HepG2 (cell line): ENCODE measurements at regions not wholly inside any gene's neighbourhood (a gene's known extent, or its start where the extent isn't known, plus 50 kb on each side); places are given as distances from the start of the nearest gene placed in this dataset.

Experiments
- ATAC-seq: fragments of 200-7000 bp; cut with Tn5 transposase; 3 replicates; pipeline ENCODE4 v1.9.1; 2020; ENCODE audit warnings: mild to moderate bottlenecking, moderate library complexity
- BruUV-seq: library from RNA; stranded (reverse); fragments of 400-500 nt; replicated peaks from 2 replicates; lab custom pipeline; 2021; lab: Mats Ljungman, UMichigan
- CTCF ChIA-PET: fragments of 300-600 bp; formaldehyde crosslinking; extraction: SDS; loops from one replicate; lab custom pipeline; 2021; ENCODE audit warnings: low total read pairs, inconsistent platforms, low intra/inter-chr PET ratio; lab: Yijun Ruan, JAX
- POLR2A ChIA-PET: fragments of 350-600 bp; sonication (Branson Sonifier 250); formaldehyde crosslinking; loops from one replicate; lab custom pipeline; 2020; ENCODE audit warnings: antibody characterized with exemption, inconsistent platforms; lab: Yijun Ruan, JAX
- DNase-seq: peaks from one replicate; pipeline ENCODE4 v3.0.0-alpha.2; 2015; ENCODE audit warnings: low spot score
- FAIRE-seq: peaks from 3 replicates; lab custom pipeline; 2011; peaks lifted over from hg19 to GRCh38; lab: Jason Lieb, UNC
- H2AFZ ChIP-seq: one replicate; pipeline ENCODE4 v1.6.1; 2011; ENCODE audit warnings: low read length, inconsistent platforms
- H3K27ac ChIP-seq: fragments of 300-600 bp; 3 replicates; pipeline ENCODE4 v1.8.0; 2011; ENCODE audit warnings: mixed run types, mild to moderate bottlenecking, mixed read lengths, low read length, inconsistent platforms; ENCODE audit not compliant: insufficient read depth; ENCODE audit errors: extremely low read length
- H3K27me3 ChIP-seq, 2 experiments: fragments of 200-600 bp in 1 of 2; 2 replicates in 1 of 2; 3 replicates in 1 of 2; pipeline versions ENCODE4 v1.6.0 to v1.8.0; 2011; ENCODE audit warnings: low read length in 2 of 2, mild to moderate bottlenecking in 2 of 2, moderate library complexity in 2 of 2, inconsistent platforms in 1 of 2; ENCODE audit not compliant: insufficient read depth in 2 of 2, control insufficient read depth in 1 of 2
- H3K36me3 ChIP-seq, 2 experiments: fragments of 200-600 bp in 1 of 2; replicated peaks in 1 of 2; 2 replicates in 1 of 2; 3 replicates in 1 of 2; pipeline versions ENCODE4 v1.5.1 to v1.8.0; 2011; ENCODE audit warnings: low read length in 2 of 2, inconsistent platforms in 1 of 2; ENCODE audit not compliant: insufficient read depth in 2 of 2, control insufficient read depth in 1 of 2
- H3K4me1 ChIP-seq: 2 replicates; pipeline ENCODE4 v1.5.1; 2012; ENCODE audit warnings: low read length, inconsistent platforms; ENCODE audit not compliant: insufficient read depth
- H3K4me2 ChIP-seq: 2 replicates; pipeline ENCODE4 v1.6.0; 2011; ENCODE audit warnings: low read depth, low read length, inconsistent platforms
- H3K4me3 ChIP-seq, 3 experiments: fragments of 200-600 bp in 1 of 3; sonication (generic), shearing (Covaris generic) in 1 of 3; replicated peaks in 1 of 3; 2 replicates each; pipeline ENCODE4 v1.5.1; 2011 to 2016; ENCODE audit warnings: low read length in 3 of 3, inconsistent platforms in 2 of 3, low read depth in 2 of 3, mild to moderate bottlenecking in 2 of 3, control low read depth in 1 of 3, mixed read lengths in 1 of 3; ENCODE audit not compliant: insufficient read depth in 1 of 3
- H3K79me2 ChIP-seq: one replicate; pipeline ENCODE4 v1.6.1; 2011; ENCODE audit warnings: low read length, inconsistent platforms; ENCODE audit not compliant: insufficient read depth
- H3K9ac ChIP-seq: 2 replicates; pipeline ENCODE4 v1.6.0; 2011; ENCODE audit warnings: mild to moderate bottlenecking, low read depth, low read length, inconsistent platforms; ENCODE audit not compliant: insufficient read depth
- H3K9me3 ChIP-seq: 2 replicates; pipeline ENCODE4 v1.5.1; 2012; ENCODE audit warnings: mild to moderate bottlenecking, low read length
- H4K20me1 ChIP-seq: 2 replicates; pipeline ENCODE4 v1.6.0; 2011; ENCODE audit warnings: inconsistent platforms, mild to moderate bottlenecking, low read length, moderate library complexity; ENCODE audit not compliant: insufficient read depth
- CEBPB ChIP-seq: IDR thresholded peaks from 2 replicates; pipeline ENCODE4 v1.6.1; 2011; ENCODE audit warnings: low read depth, low read length, improper control_type of control experiment, borderline replicate concordance
- NR1H2 ChIP-seq: sonication (generic); formaldehyde crosslinking; IDR thresholded peaks from 2 replicates; pipeline ENCODE4 v1.8.1; 2022; ENCODE audit warnings: low read depth, missing genetic modification reagents, borderline replicate concordance
- WGBS: methylation state at CpG from one replicate; pipeline ENCODE4 v1.1.6; 2017; ENCODE audit warnings: low lambda C conversion rate; 5-methylcytosine and 5-hydroxymethylcytosine counted together
- in situ Hi-C: cut with HindIII; loops from 2 replicates; pipeline ENCODE4 v1.10.0; 2017; ENCODE audit warnings: low pct_unique_long_range_greater_than_20kb; ENCODE audit not compliant: extremely low pct_ligation_motif_present
- intact Hi-C: fragments of 100-400 bp; cut with micrococcal nuclease; formaldehyde crosslinking; loops from one replicate; pipeline ENCODE4 v1.10.0; 2022; ENCODE audit not compliant: unreplicated experiment
- TF ChIP-seq, protein P1 (sequence below): sonication (generic); formaldehyde crosslinking; IDR thresholded peaks from 2 replicates; pipeline ENCODE4 v1.9.0; 2021; ENCODE audit warnings: mild to moderate bottlenecking, missing genetic modification reagents

DNA sequence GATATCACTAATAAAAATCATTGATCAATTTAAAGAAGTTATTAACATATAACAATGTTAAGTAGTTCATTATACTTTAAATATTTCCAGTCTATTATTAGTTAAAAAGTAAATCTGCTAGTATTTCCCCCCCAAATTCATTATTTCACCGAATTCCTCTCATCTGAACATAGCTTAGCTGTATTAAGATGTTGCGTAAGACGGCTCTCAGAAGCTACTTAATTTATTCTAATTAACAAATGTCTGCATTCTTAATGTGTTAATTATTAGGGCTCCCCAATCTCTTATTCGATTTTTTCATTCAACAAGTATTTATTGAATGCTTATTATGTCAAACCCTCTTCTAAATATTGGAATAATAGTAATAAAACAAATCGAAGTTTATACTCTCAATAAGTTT lies 290.7 kb downstream of the TRIML1 start:
- no TSS peak for BruUV-seq
- Histone ChIP-seq H3K79me2 (no peaks in the 10 kb centered on the region), H3K9ac (no peak overlapping the region), H3K9me3 (no peaks in the 10 kb centered on the region), H3K27ac (no peak overlapping the region), H3K27me3 (no peaks in the 10 kb centered on the region), H3K4me3 (no peak overlapping the region), H3K36me3 (no peaks in the 10 kb centered on the region), H2AFZ (no peak overlapping the region), H4K20me1 (no peaks in the 10 kb centered on the region), H3K4me1 (no peaks in the 10 kb centered on the region), H3K4me2 (no peak overlapping the region)
- DNase-seq (no peak), ATAC-seq (no peak), FAIRE-seq (no peak)
- 27% methylated on average over 5 of the region's 5 CpGs for WGBS
- ChIA-PET POLR2A (no interaction called here), CTCF (no interaction called here)
- TF ChIP-seq CEBPB (peak; percentile 37; the same call in 1 of the 2 replicates), NR1H2 (CRISPR knock-in tag) (no peak)
- TF ChIP-seq, protein P1, sequence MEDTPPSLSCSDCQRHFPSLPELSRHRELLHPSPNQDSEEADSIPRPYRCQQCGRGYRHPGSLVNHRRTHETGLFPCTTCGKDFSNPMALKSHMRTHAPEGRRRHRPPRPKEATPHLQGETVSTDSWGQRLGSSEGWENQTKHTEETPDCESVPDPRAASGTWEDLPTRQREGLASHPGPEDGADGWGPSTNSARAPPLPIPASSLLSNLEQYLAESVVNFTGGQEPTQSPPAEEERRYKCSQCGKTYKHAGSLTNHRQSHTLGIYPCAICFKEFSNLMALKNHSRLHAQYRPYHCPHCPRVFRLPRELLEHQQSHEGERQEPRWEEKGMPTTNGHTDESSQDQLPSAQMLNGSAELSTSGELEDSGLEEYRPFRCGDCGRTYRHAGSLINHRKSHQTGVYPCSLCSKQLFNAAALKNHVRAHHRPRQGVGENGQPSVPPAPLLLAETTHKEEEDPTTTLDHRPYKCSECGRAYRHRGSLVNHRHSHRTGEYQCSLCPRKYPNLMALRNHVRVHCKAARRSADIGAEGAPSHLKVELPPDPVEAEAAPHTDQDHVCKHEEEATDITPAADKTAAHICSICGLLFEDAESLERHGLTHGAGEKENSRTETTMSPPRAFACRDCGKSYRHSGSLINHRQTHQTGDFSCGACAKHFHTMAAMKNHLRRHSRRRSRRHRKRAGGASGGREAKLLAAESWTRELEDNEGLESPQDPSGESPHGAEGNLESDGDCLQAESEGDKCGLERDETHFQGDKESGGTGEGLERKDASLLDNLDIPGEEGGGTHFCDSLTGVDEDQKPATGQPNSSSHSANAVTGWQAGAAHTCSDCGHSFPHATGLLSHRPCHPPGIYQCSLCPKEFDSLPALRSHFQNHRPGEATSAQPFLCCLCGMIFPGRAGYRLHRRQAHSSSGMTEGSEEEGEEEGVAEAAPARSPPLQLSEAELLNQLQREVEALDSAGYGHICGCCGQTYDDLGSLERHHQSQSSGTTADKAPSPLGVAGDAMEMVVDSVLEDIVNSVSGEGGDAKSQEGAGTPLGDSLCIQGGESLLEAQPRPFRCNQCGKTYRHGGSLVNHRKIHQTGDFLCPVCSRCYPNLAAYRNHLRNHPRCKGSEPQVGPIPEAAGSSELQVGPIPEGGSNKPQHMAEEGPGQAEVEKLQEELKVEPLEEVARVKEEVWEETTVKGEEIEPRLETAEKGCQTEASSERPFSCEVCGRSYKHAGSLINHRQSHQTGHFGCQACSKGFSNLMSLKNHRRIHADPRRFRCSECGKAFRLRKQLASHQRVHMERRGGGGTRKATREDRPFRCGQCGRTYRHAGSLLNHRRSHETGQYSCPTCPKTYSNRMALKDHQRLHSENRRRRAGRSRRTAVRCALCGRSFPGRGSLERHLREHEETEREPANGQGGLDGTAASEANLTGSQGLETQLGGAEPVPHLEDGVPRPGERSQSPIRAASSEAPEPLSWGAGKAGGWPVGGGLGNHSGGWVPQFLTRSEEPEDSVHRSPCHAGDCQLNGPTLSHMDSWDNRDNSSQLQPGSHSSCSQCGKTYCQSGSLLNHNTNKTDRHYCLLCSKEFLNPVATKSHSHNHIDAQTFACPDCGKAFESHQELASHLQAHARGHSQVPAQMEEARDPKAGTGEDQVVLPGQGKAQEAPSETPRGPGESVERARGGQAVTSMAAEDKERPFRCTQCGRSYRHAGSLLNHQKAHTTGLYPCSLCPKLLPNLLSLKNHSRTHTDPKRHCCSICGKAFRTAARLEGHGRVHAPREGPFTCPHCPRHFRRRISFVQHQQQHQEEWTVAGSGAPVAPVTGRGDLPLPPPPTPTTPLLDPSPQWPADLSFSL (CRISPR knock-in tag): no peak
- in situ Hi-C loops: no loop called here
- intact Hi-C loops: loop anchor here (10.0 kb wide), 1 partner anchor 105 kb away; no protein-coding TSS in a partner anchor
